Astrocyte (in vitro differentiated cells and primary cell): ENCODE measurements at regions not wholly inside any gene's neighbourhood (a gene's known extent, or its start where the extent isn't known, plus 50 kb on each side); places are given as distances from the start of the nearest gene placed in this dataset.

Experiments
- DNase-seq: peaks from one replicate; pipeline ENCODE4 v3.0.0-alpha.2; 2010; ENCODE audit warnings: low read depth
- FAIRE-seq: peaks from 2 replicates; lab custom pipeline; 2011; peaks lifted over from hg19 to GRCh38; lab: Jason Lieb, UNC
- H2AFZ ChIP-seq: 2 replicates; pipeline ENCODE4 v1.6.0; 2012; ENCODE audit warnings: low read depth, low read length, inconsistent platforms
- H3K27ac ChIP-seq: 2 replicates; pipeline ENCODE4 v1.5.1; 2011; ENCODE audit warnings: low read depth, low read length, inconsistent platforms
- H3K27me3 ChIP-seq: 2 replicates; pipeline ENCODE4 v1.6.0; 2011; ENCODE audit warnings: low read length, inconsistent platforms; ENCODE audit not compliant: insufficient read depth
- H3K36me3 ChIP-seq: 2 replicates; pipeline ENCODE4 v1.5.1; 2011; ENCODE audit warnings: low read length, inconsistent platforms; ENCODE audit not compliant: insufficient read depth
- H3K4me1 ChIP-seq: 2 replicates; pipeline ENCODE4 v1.5.1; 2011; ENCODE audit warnings: low read length, inconsistent platforms; ENCODE audit not compliant: insufficient read depth
- H3K4me2 ChIP-seq: 2 replicates; pipeline ENCODE4 v1.6.0; 2012; ENCODE audit warnings: low read length, inconsistent platforms
- H3K4me3 ChIP-seq: 2 replicates; pipeline ENCODE4 v1.5.1; 2011; ENCODE audit warnings: low read depth, mild to moderate bottlenecking, low read length, inconsistent platforms; ENCODE audit not compliant: insufficient read depth
- H3K79me2 ChIP-seq: 2 replicates; pipeline ENCODE4 v1.6.0; 2012; ENCODE audit warnings: mild to moderate bottlenecking, low read length, inconsistent platforms; ENCODE audit not compliant: insufficient read depth
- H3K9ac ChIP-seq: 2 replicates; pipeline ENCODE4 v1.6.0; 2012; ENCODE audit warnings: mild to moderate bottlenecking, low read length, inconsistent platforms
- H3K9me3 ChIP-seq: 2 replicates; pipeline ENCODE4 v1.5.1; 2012; ENCODE audit warnings: low read depth, mild to moderate bottlenecking, low read length, inconsistent platforms; ENCODE audit not compliant: insufficient read depth
- H4K20me1 ChIP-seq: 2 replicates; pipeline ENCODE4 v1.6.0; 2012; ENCODE audit warnings: low read length, inconsistent platforms; ENCODE audit not compliant: insufficient read depth
- H3K27ac Mint-ChIP-seq: one replicate; pipeline ENCODE4 v1.8.0; 2021; ENCODE audit warnings: mild to moderate bottlenecking, mixed read lengths; ENCODE audit not compliant: unreplicated experiment
- H3K27me3 Mint-ChIP-seq: one replicate; pipeline ENCODE4 v1.8.0; 2021; ENCODE audit warnings: low read depth, mixed read lengths; ENCODE audit not compliant: unreplicated experiment
- H3K36me3 Mint-ChIP-seq: one replicate; pipeline ENCODE4 v1.8.0; 2021; ENCODE audit warnings: low read depth, mixed read lengths; ENCODE audit not compliant: unreplicated experiment
- H3K4me1 Mint-ChIP-seq: one replicate; pipeline ENCODE4 v1.8.0; 2021; ENCODE audit warnings: low read depth, mixed read lengths; ENCODE audit not compliant: unreplicated experiment
- H3K4me3 Mint-ChIP-seq: one replicate; pipeline ENCODE4 v1.8.0; 2021; ENCODE audit warnings: mild to moderate bottlenecking, moderate library complexity, mixed read lengths; ENCODE audit not compliant: unreplicated experiment
- H3K9me3 Mint-ChIP-seq: one replicate; pipeline ENCODE4 v1.8.0; 2021; ENCODE audit warnings: mild to moderate bottlenecking, mixed read lengths; ENCODE audit not compliant: unreplicated experiment
- EZH2 ChIP-seq: IDR thresholded peaks from 2 replicates; pipeline ENCODE4 v1.6.1; 2012; ENCODE audit warnings: mild to moderate bottlenecking, low read length, inconsistent platforms; ENCODE audit not compliant: insufficient read depth
- TF ChIP-seq, protein P1 (sequence below): IDR thresholded peaks from 2 replicates; pipeline ENCODE4 v1.5.1; 2011; ENCODE audit warnings: low read depth, mild to moderate bottlenecking, inconsistent platforms, low read length, moderate library complexity; ENCODE audit not compliant: insufficient read depth

DNA sequence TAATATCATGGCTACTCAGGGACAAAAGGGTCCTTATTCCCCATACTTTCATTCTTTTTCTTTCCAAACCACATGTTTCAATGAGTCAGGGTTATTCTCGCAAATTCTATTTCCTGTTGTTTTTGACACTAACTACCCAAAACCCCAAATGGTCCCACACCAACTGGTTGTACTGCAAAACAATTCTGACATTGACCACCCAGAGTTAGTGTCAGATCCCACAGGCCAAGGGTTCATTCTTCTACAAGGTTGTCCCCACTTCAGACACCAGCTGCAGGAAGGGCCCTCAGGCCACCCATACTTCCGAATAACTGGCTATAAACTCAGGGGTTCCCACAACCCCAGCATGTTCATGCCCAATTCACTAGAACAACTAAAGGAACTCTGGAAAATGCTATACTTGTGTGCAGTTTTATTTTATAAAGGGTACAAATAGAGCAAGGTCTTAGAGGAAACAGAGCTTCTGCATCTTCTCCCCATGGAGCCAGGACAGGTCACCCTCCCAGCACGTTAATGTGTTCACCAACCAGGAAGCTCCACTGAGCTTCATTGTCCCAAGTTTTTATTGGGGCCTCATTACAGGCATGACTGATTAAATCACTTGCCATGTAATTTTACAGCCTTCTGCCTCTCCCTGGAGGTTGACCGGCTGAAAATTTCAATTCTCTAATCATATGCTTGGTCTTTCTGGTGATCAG, 334.8 kb downstream of the DRD1 start:
- peaks cover 4% of the 10 kb centered on the region for H3K9me3 ChIP-seq
- H3K36me3 ChIP-seq: no peaks in the 10 kb centered on the region
- H3K27ac ChIP-seq: no peak overlapping the region
- no peak for FAIRE-seq
- DNase-seq: no peak
- TF ChIP-seq, protein P1, sequence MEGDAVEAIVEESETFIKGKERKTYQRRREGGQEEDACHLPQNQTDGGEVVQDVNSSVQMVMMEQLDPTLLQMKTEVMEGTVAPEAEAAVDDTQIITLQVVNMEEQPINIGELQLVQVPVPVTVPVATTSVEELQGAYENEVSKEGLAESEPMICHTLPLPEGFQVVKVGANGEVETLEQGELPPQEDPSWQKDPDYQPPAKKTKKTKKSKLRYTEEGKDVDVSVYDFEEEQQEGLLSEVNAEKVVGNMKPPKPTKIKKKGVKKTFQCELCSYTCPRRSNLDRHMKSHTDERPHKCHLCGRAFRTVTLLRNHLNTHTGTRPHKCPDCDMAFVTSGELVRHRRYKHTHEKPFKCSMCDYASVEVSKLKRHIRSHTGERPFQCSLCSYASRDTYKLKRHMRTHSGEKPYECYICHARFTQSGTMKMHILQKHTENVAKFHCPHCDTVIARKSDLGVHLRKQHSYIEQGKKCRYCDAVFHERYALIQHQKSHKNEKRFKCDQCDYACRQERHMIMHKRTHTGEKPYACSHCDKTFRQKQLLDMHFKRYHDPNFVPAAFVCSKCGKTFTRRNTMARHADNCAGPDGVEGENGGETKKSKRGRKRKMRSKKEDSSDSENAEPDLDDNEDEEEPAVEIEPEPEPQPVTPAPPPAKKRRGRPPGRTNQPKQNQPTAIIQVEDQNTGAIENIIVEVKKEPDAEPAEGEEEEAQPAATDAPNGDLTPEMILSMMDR: no peak
- no peak for TF ChIP-seq EZH2
- H3K4me2 ChIP-seq: no peak overlapping the region
- no peak overlapping the region for H3K4me3 ChIP-seq
- H4K20me1 ChIP-seq: no peaks in the 10 kb centered on the region
- no peaks in the 10 kb centered on the region for H3K79me2 ChIP-seq
- Mint-ChIP-seq H3K36me3 (no peaks in the 10 kb centered on the region), H3K27me3 (peaks cover 20% of the 10 kb centered on the region), H3K4me1 (no peaks in the 10 kb centered on the region), H3K27ac (no peak overlapping the region), H3K9me3 (peaks cover 6% of the 10 kb centered on the region), H3K4me3 (no peak overlapping the region)
- peaks cover 3% of the 10 kb centered on the region for H3K27me3 ChIP-seq
- no peak overlapping the region for H2AFZ ChIP-seq
- H3K9ac ChIP-seq: no peak overlapping the region
- no peaks in the 10 kb centered on the region for H3K4me1 ChIP-seq

DNA sequence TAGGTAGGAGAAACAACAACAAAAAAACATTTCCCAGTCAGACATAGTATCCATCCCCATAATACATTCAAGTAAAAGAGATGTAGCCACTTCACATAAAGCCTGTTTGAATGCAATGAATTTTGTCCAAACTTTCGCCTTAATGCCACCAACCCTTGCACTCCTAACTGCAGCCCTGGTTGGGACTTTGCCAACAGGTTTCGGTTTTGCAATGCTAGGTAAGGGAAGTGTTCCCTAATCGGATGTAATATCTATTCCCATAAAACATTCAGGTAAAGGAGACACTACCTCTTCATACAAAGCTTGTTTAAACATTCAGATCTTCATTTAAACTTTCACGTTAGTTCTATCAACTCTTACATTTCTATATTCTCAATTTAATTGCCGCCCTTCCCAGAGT, 336.1 kb downstream of the DRD1 start:
- no peak for FAIRE-seq
- Histone ChIP-seq H4K20me1 (no peaks in the 10 kb centered on the region), H3K9me3 (peaks cover 4% of the 10 kb centered on the region), H3K27me3 (peaks cover 3% of the 10 kb centered on the region), H3K36me3 (no peaks in the 10 kb centered on the region), H3K9ac (no peak overlapping the region), H2AFZ (no peak overlapping the region), H3K79me2 (no peaks in the 10 kb centered on the region), H3K4me1 (no peaks in the 10 kb centered on the region), H3K27ac (no peak overlapping the region), H3K4me3 (no peak overlapping the region), H3K4me2 (no peak overlapping the region)
- H3K36me3 Mint-ChIP-seq: no peaks in the 10 kb centered on the region
- H3K4me1 Mint-ChIP-seq: no peaks in the 10 kb centered on the region
- peaks cover 21% of the 10 kb centered on the region for H3K27me3 Mint-ChIP-seq
- no peak overlapping the region for H3K27ac Mint-ChIP-seq
- peaks cover 4% of the 10 kb centered on the region for H3K9me3 Mint-ChIP-seq
- DNase-seq: no peak
- TF ChIP-seq EZH2: no peak
- TF ChIP-seq, protein P1: no peak
- no peak overlapping the region for H3K4me3 Mint-ChIP-seq

DNA sequence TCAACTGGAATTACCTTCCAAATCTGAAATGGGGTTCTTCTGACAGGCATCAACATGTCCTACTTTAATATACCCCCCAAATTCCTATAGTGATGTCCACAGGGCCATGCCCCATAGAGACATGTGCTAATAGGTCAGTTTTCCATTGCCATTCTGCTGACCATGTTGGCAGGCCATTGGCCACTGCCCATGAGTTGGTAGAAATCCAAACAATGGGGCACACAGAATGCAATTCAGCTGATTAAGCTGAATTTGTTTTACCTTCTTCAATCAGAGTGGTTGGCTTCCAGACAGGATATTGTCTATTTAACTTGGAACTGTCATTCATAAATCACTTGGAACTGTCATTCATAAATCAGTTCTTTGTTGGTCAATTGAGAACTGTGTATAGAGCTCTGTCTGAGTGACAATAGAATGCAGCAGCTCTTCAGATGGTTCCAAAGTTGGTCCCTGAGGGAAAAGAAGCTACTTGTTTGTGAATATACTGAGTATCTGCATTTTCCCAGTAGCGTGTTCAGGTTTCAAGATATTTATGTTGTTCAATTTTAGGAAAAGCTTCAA, 336.9 kb downstream of the DRD1 start:
- Histone ChIP-seq H3K4me2 (no peak overlapping the region), H2AFZ (no peak overlapping the region), H3K27ac (no peak overlapping the region), H3K79me2 (no peaks in the 10 kb centered on the region), H3K4me3 (no peak overlapping the region), H3K9ac (no peak overlapping the region), H4K20me1 (no peaks in the 10 kb centered on the region), H3K9me3 (peaks cover 4% of the 10 kb centered on the region), H3K36me3 (no peaks in the 10 kb centered on the region), H3K4me1 (no peaks in the 10 kb centered on the region), H3K27me3 (peaks cover 3% of the 10 kb centered on the region)
- H3K4me1 Mint-ChIP-seq: no peaks in the 10 kb centered on the region
- H3K4me3 Mint-ChIP-seq: no peak overlapping the region
- peaks cover 4% of the 10 kb centered on the region for H3K9me3 Mint-ChIP-seq
- DNase-seq (no peak), FAIRE-seq (no peak)
- TF ChIP-seq, protein P1: no peak
- no peak for TF ChIP-seq EZH2
- H3K36me3 Mint-ChIP-seq: no peaks in the 10 kb centered on the region
- no peak overlapping the region for H3K27ac Mint-ChIP-seq
- peaks cover 22% of the 10 kb centered on the region for H3K27me3 Mint-ChIP-seq
